GM23338 (cell line): ENCODE measurements at regions not wholly inside any gene's neighbourhood (a gene's known extent, or its start where the extent isn't known, plus 50 kb on each side); places are given as distances from the start of the nearest gene placed in this dataset.

Experiments used
- ATAC-seq: fragments of 200-7000 bp; cut with Tn5 transposase; 3 replicates; pipeline ENCODE4 v1.9.1; 2020
- DNase-seq: peaks from one replicate; pipeline ENCODE4 v3.0.0-alpha.2; 2015; ENCODE audit warnings: low spot score
- H2AFZ ChIP-seq: fragments of 200-600 bp; sonication (generic); 2 replicates; pipeline ENCODE4 v1.8.0; 2016; ENCODE audit warnings: antibody characterized with exemption, mild to moderate bottlenecking, moderate library complexity
- H3F3A ChIP-seq: fragments of 200-600 bp; sonication (generic); replicated peaks from 2 replicates; pipeline ENCODE4 v1.8.0; 2017; ENCODE audit warnings: antibody characterized with exemption, mixed run types, low read depth
- H3K27ac ChIP-seq: fragments of 200-600 bp; sonication (generic); 2 replicates; pipeline ENCODE4 v1.6.1; 2016; ENCODE audit warnings: low read depth
- H3K27me3 ChIP-seq: fragments of 200-600 bp; sonication (generic); 2 replicates; pipeline ENCODE4 v1.8.0; 2016; ENCODE audit warnings: mild to moderate bottlenecking, mixed run types, moderate library complexity; ENCODE audit not compliant: insufficient read depth
- H3K36me3 ChIP-seq: fragments of 200-600 bp; sonication (generic); 2 replicates; pipeline ENCODE4 v1.8.0; 2016; ENCODE audit warnings: mild to moderate bottlenecking; ENCODE audit not compliant: insufficient read depth
- H3K4me1 ChIP-seq: fragments of 200-600 bp; sonication (generic); 2 replicates; pipeline ENCODE4 v1.8.0; 2016; ENCODE audit warnings: mild to moderate bottlenecking, moderate library complexity; ENCODE audit not compliant: insufficient read depth
- H3K4me2 ChIP-seq: fragments of 200-600 bp; sonication (generic); 2 replicates; pipeline ENCODE4 v1.7.1; 2017; ENCODE audit warnings: mixed run types
- H3K4me3 ChIP-seq: fragments of 200-600 bp; sonication (generic); 2 replicates; pipeline ENCODE4 v1.6.1; 2016; ENCODE audit warnings: mixed run types
- H3K79me2 ChIP-seq: fragments of 200-600 bp; sonication (generic); replicated peaks from 2 replicates; pipeline ENCODE4 v1.8.0; 2017; ENCODE audit warnings: mild to moderate bottlenecking; ENCODE audit not compliant: insufficient read depth
- H3K9me2 ChIP-seq: fragments of 200-600 bp; sonication (generic); 2 replicates; pipeline ENCODE4 v1.8.0; 2017; ENCODE audit not compliant: insufficient read depth
- H4K20me1 ChIP-seq: fragments of 200-600 bp; sonication (generic); replicated peaks from 2 replicates; pipeline ENCODE4 v1.8.0; 2017; ENCODE audit warnings: mild to moderate bottlenecking; ENCODE audit not compliant: insufficient read depth
- H3K27ac Mint-ChIP-seq: 2 replicates; pipeline ENCODE4 v1.8.0; 2020; ENCODE audit warnings: inconsistent platforms, mild to moderate bottlenecking, moderate library complexity, mixed read lengths
- H3K27me3 Mint-ChIP-seq: 3 replicates; pipeline ENCODE4 v1.8.0; 2022; ENCODE audit warnings: low read depth, mild to moderate bottlenecking, moderate library complexity, mixed read lengths, inconsistent platforms; ENCODE audit not compliant: insufficient read depth, poor library complexity
- H3K36me3 Mint-ChIP-seq: 3 replicates; pipeline ENCODE4 v1.8.0; 2021; ENCODE audit warnings: low read depth, mild to moderate bottlenecking, inconsistent platforms, moderate library complexity, mixed read lengths
- H3K4me1 Mint-ChIP-seq: 3 replicates; pipeline ENCODE4 v1.8.0; 2020; ENCODE audit warnings: mild to moderate bottlenecking, inconsistent platforms, mixed read lengths
- H3K4me3 Mint-ChIP-seq: 3 replicates; pipeline ENCODE4 v1.8.0; 2021; ENCODE audit warnings: moderate library complexity, mild to moderate bottlenecking, inconsistent platforms, mixed read lengths
- H3K9me3 Mint-ChIP-seq: 3 replicates; pipeline ENCODE4 v1.8.0; 2020; ENCODE audit warnings: moderate library complexity, mild to moderate bottlenecking, inconsistent platforms, mixed read lengths
- CREB1 ChIP-seq: fragments of 250-450 bp; sonication (Bioruptor Pico); IDR thresholded peaks from 2 replicates; pipeline ENCODE4 v1.5.0; 2020; ENCODE audit warnings: low read depth, mild to moderate bottlenecking, moderate library complexity
- CTCF ChIP-seq, 2 experiments: fragments of 200-600 bp in 1 of 2; sonication (generic) in 1 of 2; conservative IDR thresholded peaks; 2 replicates each; pipeline versions ENCODE4 v1.5.1 to v1.6.1; 2016 to 2017; ENCODE audit warnings: antibody characterized with exemption in 2 of 2, low read depth in 2 of 2, mild to moderate bottlenecking in 2 of 2, moderate library complexity in 1 of 2
- EZH2 ChIP-seq: fragments of 200-600 bp; sonication (generic); IDR thresholded peaks from one replicate; pipeline ENCODE4 v1.8.0; 2017; ENCODE audit warnings: antibody characterized with exemption, mild to moderate bottlenecking, low read depth; ENCODE audit not compliant: unreplicated experiment
- EZH2phosphoT487 ChIP-seq: fragments of 200-600 bp; sonication (generic); IDR thresholded peaks from one replicate; pipeline ENCODE4 v1.8.1; 2018; ENCODE audit warnings: antibody characterized with exemption; ENCODE audit not compliant: unreplicated experiment
- JUNB ChIP-seq: IDR thresholded peaks from one replicate; pipeline ENCODE4 v1.6.1; 2016; ENCODE audit warnings: antibody characterized with exemption; ENCODE audit not compliant: unreplicated experiment
- NANOG ChIP-seq: IDR thresholded peaks from 2 replicates; pipeline ENCODE4 v1.6.1; 2016; ENCODE audit warnings: antibody characterized with exemption, borderline replicate concordance
- POLR2AphosphoS5 ChIP-seq: IDR thresholded peaks from 2 replicates; pipeline ENCODE4 v1.6.1; 2016; ENCODE audit warnings: antibody characterized with exemption, low read depth
- REST ChIP-seq: IDR thresholded peaks from one replicate; pipeline ENCODE4 v1.6.1; 2018; ENCODE audit warnings: antibody characterized with exemption; ENCODE audit not compliant: unreplicated experiment
- STAT1 ChIP-seq: IDR thresholded peaks from one replicate; pipeline ENCODE4 v1.6.1; 2016; ENCODE audit warnings: antibody characterized with exemption; ENCODE audit not compliant: unreplicated experiment
- ZNF114 ChIP-seq: fragments of 250-450 bp; sonication (Bioruptor Pico); IDR thresholded peaks from 2 replicates; pipeline ENCODE4 v1.5.0; 2020; ENCODE audit warnings: mild to moderate bottlenecking, moderate library complexity
- ZNF331 ChIP-seq: fragments of 250-450 bp; sonication (Bioruptor Pico); IDR thresholded peaks from 2 replicates; pipeline ENCODE4 v1.5.0; 2020; ENCODE audit warnings: low read depth, mild to moderate bottlenecking, moderate library complexity
- TF ChIP-seq, protein P1 (sequence below): fragments of 250-450 bp; sonication (Bioruptor Pico); IDR thresholded peaks from 2 replicates; pipeline ENCODE4 v1.5.0; 2020; ENCODE audit warnings: mild to moderate bottlenecking, moderate library complexity
- TF ChIP-seq, protein P2 (sequence below): IDR thresholded peaks from 2 replicates; pipeline ENCODE4 v1.6.1; 2016; ENCODE audit warnings: antibody characterized with exemption

GRCh38 chr15:46956881-46957280 lies 760.4 kb upstream of the SEMA6D start:
- Histone ChIP-seq H3K9me2 (no peaks in the 10 kb centered on the region), H3K36me3 (no peaks in the 10 kb centered on the region), H3K27ac (no peak overlapping the region), H4K20me1 (no peaks in the 10 kb centered on the region), H3K79me2 (no peaks in the 10 kb centered on the region), H2AFZ (no peak overlapping the region), H3K27me3 (no peaks in the 10 kb centered on the region), H3K4me2 (no peak overlapping the region), H3K4me1 (no peaks in the 10 kb centered on the region), H3F3A (no peaks in the 10 kb centered on the region), H3K4me3 (no peak overlapping the region)
- Mint-ChIP-seq H3K9me3 (peaks cover 27% of the 10 kb centered on the region), H3K36me3 (no peaks in the 10 kb centered on the region), H3K27me3 (peaks cover 3% of the 10 kb centered on the region), H3K4me3 (no peak overlapping the region), H3K4me1 (no peaks in the 10 kb centered on the region), H3K27ac (no peak overlapping the region)
- ATAC-seq = no peak
- no peak for TF ChIP-seq CREB1 (CRISPR knock-in tag)
- TF ChIP-seq CTCF (conservative IDR thresholded peaks at IDR 0.05; ENCODE audit: low read depth in 2 of 2) = no peak
- no peak for TF ChIP-seq NANOG
- TF ChIP-seq EZH2phosphoT487 = no peak
- TF ChIP-seq EZH2 = no peak
- TF ChIP-seq, protein P1, sequence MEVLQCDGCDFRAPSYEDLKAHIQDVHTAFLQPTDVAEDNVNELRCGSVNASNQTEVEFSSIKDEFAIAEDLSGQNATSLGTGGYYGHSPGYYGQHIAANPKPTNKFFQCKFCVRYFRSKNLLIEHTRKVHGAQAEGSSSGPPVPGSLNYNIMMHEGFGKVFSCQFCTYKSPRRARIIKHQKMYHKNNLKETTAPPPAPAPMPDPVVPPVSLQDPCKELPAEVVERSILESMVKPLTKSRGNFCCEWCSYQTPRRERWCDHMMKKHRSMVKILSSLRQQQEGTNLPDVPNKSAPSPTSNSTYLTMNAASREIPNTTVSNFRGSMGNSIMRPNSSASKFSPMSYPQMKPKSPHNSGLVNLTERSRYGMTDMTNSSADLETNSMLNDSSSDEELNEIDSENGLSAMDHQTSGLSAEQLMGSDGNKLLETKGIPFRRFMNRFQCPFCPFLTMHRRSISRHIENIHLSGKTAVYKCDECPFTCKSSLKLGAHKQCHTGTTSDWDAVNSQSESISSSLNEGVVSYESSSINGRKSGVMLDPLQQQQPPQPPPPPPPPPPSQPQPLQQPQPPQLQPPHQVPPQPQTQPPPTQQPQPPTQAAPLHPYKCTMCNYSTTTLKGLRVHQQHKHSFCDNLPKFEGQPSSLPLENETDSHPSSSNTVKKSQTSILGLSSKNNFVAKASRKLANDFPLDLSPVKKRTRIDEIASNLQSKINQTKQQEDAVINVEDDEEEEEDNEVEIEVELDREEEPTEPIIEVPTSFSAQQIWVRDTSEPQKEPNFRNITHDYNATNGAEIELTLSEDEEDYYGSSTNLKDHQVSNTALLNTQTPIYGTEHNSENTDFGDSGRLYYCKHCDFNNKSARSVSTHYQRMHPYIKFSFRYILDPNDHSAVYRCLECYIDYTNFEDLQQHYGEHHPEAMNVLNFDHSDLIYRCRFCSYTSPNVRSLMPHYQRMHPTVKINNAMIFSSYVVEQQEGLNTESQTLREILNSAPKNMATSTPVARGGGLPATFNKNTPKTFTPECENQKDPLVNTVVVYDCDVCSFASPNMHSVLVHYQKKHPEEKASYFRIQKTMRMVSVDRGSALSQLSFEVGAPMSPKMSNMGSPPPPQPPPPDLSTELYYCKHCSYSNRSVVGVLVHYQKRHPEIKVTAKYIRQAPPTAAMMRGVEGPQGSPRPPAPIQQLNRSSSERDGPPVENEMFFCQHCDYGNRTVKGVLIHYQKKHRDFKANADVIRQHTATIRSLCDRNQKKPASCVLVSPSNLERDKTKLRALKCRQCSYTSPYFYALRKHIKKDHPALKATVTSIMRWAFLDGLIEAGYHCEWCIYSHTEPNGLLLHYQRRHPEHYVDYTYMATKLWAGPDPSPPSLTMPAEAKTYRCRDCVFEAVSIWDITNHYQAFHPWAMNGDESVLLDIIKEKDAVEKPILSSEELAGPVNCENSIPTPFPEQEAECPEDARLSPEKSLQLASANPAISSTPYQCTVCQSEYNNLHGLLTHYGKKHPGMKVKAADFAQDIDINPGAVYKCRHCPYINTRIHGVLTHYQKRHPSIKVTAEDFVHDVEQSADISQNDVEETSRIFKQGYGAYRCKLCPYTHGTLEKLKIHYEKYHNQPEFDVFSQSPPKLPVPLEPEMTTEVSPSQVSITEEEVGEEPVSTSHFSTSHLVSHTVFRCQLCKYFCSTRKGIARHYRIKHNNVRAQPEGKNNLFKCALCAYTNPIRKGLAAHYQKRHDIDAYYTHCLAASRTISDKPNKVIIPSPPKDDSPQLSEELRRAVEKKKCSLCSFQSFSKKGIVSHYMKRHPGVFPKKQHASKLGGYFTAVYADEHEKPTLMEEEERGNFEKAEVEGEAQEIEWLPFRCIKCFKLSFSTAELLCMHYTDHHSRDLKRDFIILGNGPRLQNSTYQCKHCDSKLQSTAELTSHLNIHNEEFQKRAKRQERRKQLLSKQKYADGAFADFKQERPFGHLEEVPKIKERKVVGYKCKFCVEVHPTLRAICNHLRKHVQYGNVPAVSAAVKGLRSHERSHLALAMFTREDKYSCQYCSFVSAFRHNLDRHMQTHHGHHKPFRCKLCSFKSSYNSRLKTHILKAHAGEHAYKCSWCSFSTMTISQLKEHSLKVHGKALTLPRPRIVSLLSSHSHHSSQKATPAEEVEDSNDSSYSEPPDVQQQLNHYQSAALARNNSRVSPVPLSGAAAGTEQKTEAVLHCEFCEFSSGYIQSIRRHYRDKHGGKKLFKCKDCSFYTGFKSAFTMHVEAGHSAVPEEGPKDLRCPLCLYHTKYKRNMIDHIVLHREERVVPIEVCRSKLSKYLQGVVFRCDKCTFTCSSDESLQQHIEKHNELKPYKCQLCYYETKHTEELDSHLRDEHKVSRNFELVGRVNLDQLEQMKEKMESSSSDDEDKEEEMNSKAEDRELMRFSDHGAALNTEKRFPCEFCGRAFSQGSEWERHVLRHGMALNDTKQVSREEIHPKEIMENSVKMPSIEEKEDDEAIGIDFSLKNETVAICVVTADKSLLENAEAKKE = no peak
- no peak for TF ChIP-seq JUNB
- no peak for TF ChIP-seq ZNF114 (CRISPR knock-in tag)
- TF ChIP-seq, protein P2, sequence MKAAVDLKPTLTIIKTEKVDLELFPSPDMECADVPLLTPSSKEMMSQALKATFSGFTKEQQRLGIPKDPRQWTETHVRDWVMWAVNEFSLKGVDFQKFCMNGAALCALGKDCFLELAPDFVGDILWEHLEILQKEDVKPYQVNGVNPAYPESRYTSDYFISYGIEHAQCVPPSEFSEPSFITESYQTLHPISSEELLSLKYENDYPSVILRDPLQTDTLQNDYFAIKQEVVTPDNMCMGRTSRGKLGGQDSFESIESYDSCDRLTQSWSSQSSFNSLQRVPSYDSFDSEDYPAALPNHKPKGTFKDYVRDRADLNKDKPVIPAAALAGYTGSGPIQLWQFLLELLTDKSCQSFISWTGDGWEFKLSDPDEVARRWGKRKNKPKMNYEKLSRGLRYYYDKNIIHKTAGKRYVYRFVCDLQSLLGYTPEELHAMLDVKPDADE = no peak
- no peak for TF ChIP-seq STAT1
- TF ChIP-seq POLR2AphosphoS5 = no peak
- no peak for TF ChIP-seq ZNF331 (CRISPR knock-in tag)
- no peak for TF ChIP-seq REST
- DNase-seq = no peak
